Erythroblast (primary cell): ENCODE measurements at regions not wholly inside any gene's neighbourhood (a gene's known extent, or its start where the extent isn't known, plus 50 kb on each side); places are given as distances from the start of the nearest gene placed in this dataset.

Experiments
- GATA1 ChIP-seq: IDR thresholded peaks from 2 replicates; pipeline ENCODE4 v1.6.1; 2011; ENCODE audit warnings: low read depth, mild to moderate bottlenecking, control low read depth, low read length, moderate library complexity
- POLR2A ChIP-seq: IDR thresholded peaks from 2 replicates; pipeline ENCODE4 v1.6.1; 2011; ENCODE audit warnings: mild to moderate bottlenecking, low read length

GRCh38 chr16:85486256-85486915 lies 126.7 kb upstream of the GSE1 start:
- TF ChIP-seq POLR2A (no peak), GATA1 (no peak)
